DOHH2 (cell line): ENCODE measurements at regions not wholly inside any gene's neighbourhood (a gene's known extent, or its start where the extent isn't known, plus 50 kb on each side); places are given as distances from the start of the nearest gene placed in this dataset.

Experiments
- EZH2phosphoT487 ChIP-seq: fragments of 200-600 bp; sonication (generic); IDR thresholded peaks from 2 replicates; pipeline ENCODE4 v1.6.1; 2017; ENCODE audit warnings: borderline replicate concordance, mild to moderate bottlenecking, antibody characterized with exemption, low read length, moderate library complexity, mixed read lengths
- TF ChIP-seq, protein P1 (sequence below): fragments of 200-600 bp; sonication (generic); IDR thresholded peaks from one replicate; pipeline ENCODE4 v1.5.1; 2014; ENCODE audit warnings: antibody characterized with exemption, mild to moderate bottlenecking, low read depth, low read length; ENCODE audit not compliant: poor library complexity, severe bottlenecking

DNA sequence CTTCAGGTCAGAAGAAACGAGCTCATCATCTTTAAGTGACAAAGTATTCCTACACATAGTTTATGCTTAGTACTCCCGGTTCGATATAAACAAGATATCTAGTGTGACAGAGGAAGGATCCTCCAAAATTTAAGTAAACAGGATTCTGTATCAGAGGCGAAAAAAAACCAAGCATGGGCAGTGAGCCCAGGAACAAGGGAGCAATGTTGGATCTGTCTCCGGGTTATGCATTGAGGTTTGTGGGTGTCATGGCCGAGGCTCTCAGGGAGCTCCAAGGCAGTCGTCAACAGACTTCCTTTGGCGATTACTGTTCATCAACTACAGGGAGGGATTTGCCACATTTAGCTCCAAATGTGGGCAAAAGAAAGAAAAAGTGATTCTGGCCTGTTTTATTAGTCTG, 319.5 kb downstream of the CBLN4 start:
- TF ChIP-seq, protein P1, sequence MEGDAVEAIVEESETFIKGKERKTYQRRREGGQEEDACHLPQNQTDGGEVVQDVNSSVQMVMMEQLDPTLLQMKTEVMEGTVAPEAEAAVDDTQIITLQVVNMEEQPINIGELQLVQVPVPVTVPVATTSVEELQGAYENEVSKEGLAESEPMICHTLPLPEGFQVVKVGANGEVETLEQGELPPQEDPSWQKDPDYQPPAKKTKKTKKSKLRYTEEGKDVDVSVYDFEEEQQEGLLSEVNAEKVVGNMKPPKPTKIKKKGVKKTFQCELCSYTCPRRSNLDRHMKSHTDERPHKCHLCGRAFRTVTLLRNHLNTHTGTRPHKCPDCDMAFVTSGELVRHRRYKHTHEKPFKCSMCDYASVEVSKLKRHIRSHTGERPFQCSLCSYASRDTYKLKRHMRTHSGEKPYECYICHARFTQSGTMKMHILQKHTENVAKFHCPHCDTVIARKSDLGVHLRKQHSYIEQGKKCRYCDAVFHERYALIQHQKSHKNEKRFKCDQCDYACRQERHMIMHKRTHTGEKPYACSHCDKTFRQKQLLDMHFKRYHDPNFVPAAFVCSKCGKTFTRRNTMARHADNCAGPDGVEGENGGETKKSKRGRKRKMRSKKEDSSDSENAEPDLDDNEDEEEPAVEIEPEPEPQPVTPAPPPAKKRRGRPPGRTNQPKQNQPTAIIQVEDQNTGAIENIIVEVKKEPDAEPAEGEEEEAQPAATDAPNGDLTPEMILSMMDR = no peak
- no peak for TF ChIP-seq EZH2phosphoT487
